Hepatocyte (in vitro differentiated cells): ENCODE measurements at regions not wholly inside any gene's neighbourhood (a gene's known extent, or its start where the extent isn't known, plus 50 kb on each side); places are given as distances from the start of the nearest gene placed in this dataset.

ENCODE experiments used
- EZH2 ChIP-seq: fragments of 200-600 bp; sonication (generic); IDR thresholded peaks from 2 replicates; pipeline ENCODE4 v1.6.1; 2016; ENCODE audit warnings: antibody characterized with exemption, mild to moderate bottlenecking, borderline replicate concordance
- EZH2phosphoT487 ChIP-seq: fragments of 200-600 bp; sonication (generic); IDR thresholded peaks from one replicate; pipeline ENCODE4 v1.6.1; 2018; ENCODE audit warnings: antibody characterized with exemption, mild to moderate bottlenecking, low read depth, moderate library complexity; ENCODE audit not compliant: unreplicated experiment, severe bottlenecking
- TF ChIP-seq, protein P1 (sequence below): fragments of 200-600 bp; sonication (generic); IDR thresholded peaks from 2 replicates; pipeline ENCODE4 v1.5.1; 2016; ENCODE audit warnings: antibody characterized with exemption, mild to moderate bottlenecking; ENCODE audit not compliant: poor library complexity

- TF ChIP-seq, protein P1, sequence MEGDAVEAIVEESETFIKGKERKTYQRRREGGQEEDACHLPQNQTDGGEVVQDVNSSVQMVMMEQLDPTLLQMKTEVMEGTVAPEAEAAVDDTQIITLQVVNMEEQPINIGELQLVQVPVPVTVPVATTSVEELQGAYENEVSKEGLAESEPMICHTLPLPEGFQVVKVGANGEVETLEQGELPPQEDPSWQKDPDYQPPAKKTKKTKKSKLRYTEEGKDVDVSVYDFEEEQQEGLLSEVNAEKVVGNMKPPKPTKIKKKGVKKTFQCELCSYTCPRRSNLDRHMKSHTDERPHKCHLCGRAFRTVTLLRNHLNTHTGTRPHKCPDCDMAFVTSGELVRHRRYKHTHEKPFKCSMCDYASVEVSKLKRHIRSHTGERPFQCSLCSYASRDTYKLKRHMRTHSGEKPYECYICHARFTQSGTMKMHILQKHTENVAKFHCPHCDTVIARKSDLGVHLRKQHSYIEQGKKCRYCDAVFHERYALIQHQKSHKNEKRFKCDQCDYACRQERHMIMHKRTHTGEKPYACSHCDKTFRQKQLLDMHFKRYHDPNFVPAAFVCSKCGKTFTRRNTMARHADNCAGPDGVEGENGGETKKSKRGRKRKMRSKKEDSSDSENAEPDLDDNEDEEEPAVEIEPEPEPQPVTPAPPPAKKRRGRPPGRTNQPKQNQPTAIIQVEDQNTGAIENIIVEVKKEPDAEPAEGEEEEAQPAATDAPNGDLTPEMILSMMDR: no peak
- no peak for TF ChIP-seq EZH2
- TF ChIP-seq EZH2phosphoT487: no peak
Observed at GRCh38 chr2:19677825-19678518, 223.8 kb downstream of the TTC32 start.
